ENCODE measurements at regions not wholly inside any gene's neighbourhood (a gene's known extent, or its start where the extent isn't known, plus 50 kb on each side); places are given as distances from the start of the nearest gene placed in this dataset.

- no peaks in the 10 kb centered on the region for H3K9me3 ChIP-seq (ENCODE audit: insufficient read depth, low read depth)
- TF ChIP-seq CTCF (conservative IDR thresholded peaks at IDR 0.05) (no peak), EZH2 (IDR thresholded peaks at IDR 0.05; ENCODE audit: low read depth) (no peak)
- H3K27me3 ChIP-seq (ENCODE audit: insufficient read depth, low read depth) = no peaks in the 10 kb centered on the region
- H3K36me3 ChIP-seq (ENCODE audit: low read depth) = no peaks in the 10 kb centered on the region
- intact Hi-C loops (cut with micrococcal nuclease; ENCODE audit: unreplicated experiment) = no loop called here
- no peaks in the 10 kb centered on the region for H3K9me2 ChIP-seq (ENCODE audit: insufficient read depth)
- H3F3A ChIP-seq (ENCODE audit: insufficient read depth, low read depth) = no peaks in the 10 kb centered on the region
- H3K79me2 ChIP-seq (ENCODE audit: low read depth) = no peaks in the 10 kb centered on the region
- no peaks in the 10 kb centered on the region for H3K4me1 ChIP-seq (replicated peaks; ENCODE audit: insufficient read depth)
- no peak overlapping the region for H3K4me3 ChIP-seq
- ChIA-PET POLR2A (ENCODE audit: unreplicated experiment) (no interaction called here), CTCF (no interaction called here)
- BruUV-seq (replicated peaks) = no TSS peak
- no peak for DNase-seq
- no peak overlapping the region for H2AFZ ChIP-seq
- H3K4me2 ChIP-seq = no peak overlapping the region
- H4K20me1 ChIP-seq (ENCODE audit: insufficient read depth) = no peaks in the 10 kb centered on the region
- no peak overlapping the region for H3K27ac ChIP-seq
Observed at GRCh38 chr5:111856876-111857466, 100.0 kb upstream of the NREP start.

GRCh38 chr5:111855356-111855755 lies 98.4 kb upstream of the NREP start:
- intact Hi-C loops (cut with micrococcal nuclease; ENCODE audit: unreplicated experiment) = no loop called here
- Histone ChIP-seq H3K9me3 (ENCODE audit: insufficient read depth, low read depth) (no peaks in the 10 kb centered on the region), H3F3A (ENCODE audit: insufficient read depth, low read depth) (no peaks in the 10 kb centered on the region), H2AFZ (no peak overlapping the region), H3K4me2 (no peak overlapping the region), H3K27me3 (ENCODE audit: insufficient read depth, low read depth) (no peaks in the 10 kb centered on the region), H3K79me2 (ENCODE audit: low read depth) (no peaks in the 10 kb centered on the region), H3K27ac (no peak overlapping the region), H3K9me2 (ENCODE audit: insufficient read depth) (no peaks in the 10 kb centered on the region), H4K20me1 (ENCODE audit: insufficient read depth) (no peaks in the 10 kb centered on the region), H3K4me1 (replicated peaks; ENCODE audit: insufficient read depth) (no peaks in the 10 kb centered on the region), H3K36me3 (ENCODE audit: low read depth) (no peaks in the 10 kb centered on the region), H3K4me3 (no peak overlapping the region)
- BruUV-seq (replicated peaks) = no TSS peak
- ChIA-PET CTCF (no interaction called here), POLR2A (ENCODE audit: unreplicated experiment) (interaction anchor here (0.6 kb wide), 1 partner anchor 33 kb away, joined by 3 read pairs; no protein-coding TSS in a partner anchor)
- DNase-seq = no peak
- TF ChIP-seq CTCF (conservative IDR thresholded peaks at IDR 0.05) (no peak), EZH2 (IDR thresholded peaks at IDR 0.05; ENCODE audit: low read depth) (no peak)

- no peaks in the 10 kb centered on the region for H3K79me2 ChIP-seq (ENCODE audit: low read depth)
- no peak overlapping the region for H3K27ac ChIP-seq
- no peaks in the 10 kb centered on the region for H3F3A ChIP-seq (ENCODE audit: insufficient read depth, low read depth)
- H3K4me2 ChIP-seq = no peak overlapping the region
- H2AFZ ChIP-seq = no peak overlapping the region
- CTCF ChIA-PET = no interaction called here
- no peak overlapping the region for H3K4me3 ChIP-seq
- TF ChIP-seq EZH2 (IDR thresholded peaks at IDR 0.05; ENCODE audit: low read depth) = no peak
- TF ChIP-seq CTCF (conservative IDR thresholded peaks at IDR 0.05) = no peak
- H3K4me1 ChIP-seq (replicated peaks; ENCODE audit: insufficient read depth) = no peaks in the 10 kb centered on the region
- BruUV-seq (replicated peaks) = no TSS peak
- H3K36me3 ChIP-seq (ENCODE audit: low read depth) = no peaks in the 10 kb centered on the region
- POLR2A ChIA-PET (ENCODE audit: unreplicated experiment) = no interaction called here
- intact Hi-C loops (cut with micrococcal nuclease; ENCODE audit: unreplicated experiment) = no loop called here
- H3K9me2 ChIP-seq (ENCODE audit: insufficient read depth) = no peaks in the 10 kb centered on the region
- no peaks in the 10 kb centered on the region for H3K27me3 ChIP-seq (ENCODE audit: insufficient read depth, low read depth)
- H4K20me1 ChIP-seq (ENCODE audit: insufficient read depth) = no peaks in the 10 kb centered on the region
- no peaks in the 10 kb centered on the region for H3K9me3 ChIP-seq (ENCODE audit: insufficient read depth, low read depth)
- no peak for DNase-seq
Observed at GRCh38 chr5:111854186-111854585, 97.2 kb upstream of the NREP start.
